Suprapubic skin (tissue), 4 donors: ENCODE measurements at regions not wholly inside any gene's neighbourhood (a gene's known extent, or its start where the extent isn't known, plus 50 kb on each side); places are given as distances from the start of the nearest gene placed in this dataset.
"Not testable (repeated sequence)": the region's sequence is repeated elsewhere in the genome, so short reads cannot be mapped to it uniquely, and the experiment has no call there.

Experiments
- DNase-seq, 2 donors: peaks; one replicate each; pipeline ENCODE4 v3.0.0-alpha.2; 2019; ENCODE audit warnings: low spot score in 2 of 2
- H3K27ac ChIP-seq: fragments of 200-600 bp; sonication (generic); one replicate; pipeline ENCODE4 v1.5.1; 2019
- H3K27me3 ChIP-seq: fragments of 200-600 bp; sonication (generic); one replicate; pipeline ENCODE4 v1.5.1; 2019
- H3K36me3 ChIP-seq: fragments of 200-600 bp; sonication (generic); one replicate; pipeline ENCODE4 v1.5.1; 2019
- H3K4me1 ChIP-seq: fragments of 200-600 bp; sonication (generic); one replicate; pipeline ENCODE4 v1.5.1; 2019
- H3K4me3 ChIP-seq: fragments of 200-600 bp; sonication (generic); one replicate; pipeline ENCODE4 v1.5.1; 2019; ENCODE audit warnings: mild to moderate bottlenecking
- H3K9me3 ChIP-seq: fragments of 200-600 bp; sonication (generic); one replicate; pipeline ENCODE4 v1.5.1; 2019
- EP300 ChIP-seq: sonication (generic); formaldehyde crosslinking; IDR thresholded peaks from one replicate; pipeline ENCODE4 v1.6.1; 2017; ENCODE audit warnings: antibody characterized with exemption
- POLR2A ChIP-seq, 2 donors: fragments of 450-650 bp; IDR thresholded peaks; one replicate each; pipeline ENCODE4 v1.6.1; 2017; ENCODE audit warnings: antibody characterized with exemption in 2 of 2, mild to moderate bottlenecking in 2 of 2, moderate library complexity in 2 of 2
- POLR2AphosphoS5 ChIP-seq, 3 donors: sonication (generic); formaldehyde crosslinking; IDR thresholded peaks; one replicate each; pipeline ENCODE4 v1.6.1; 2017; ENCODE audit warnings: antibody characterized with exemption in 3 of 3
- WGBS: methylation state at CpG from one replicate; pipeline ENCODE4 v1.1.5; 2018; 5-methylcytosine and 5-hydroxymethylcytosine counted together
- TF ChIP-seq, protein P1 (sequence below), 2 donors: fragments of 200-600 bp in 1 of 2; fragments of 450-650 bp in 1 of 2; sonication (generic) in 1 of 2; IDR thresholded peaks; one replicate each; pipeline ENCODE4 v1.5.1; 2016 to 2019; ENCODE audit warnings: antibody characterized with exemption in 2 of 2, mild to moderate bottlenecking in 1 of 2, moderate library complexity in 1 of 2

DNA sequence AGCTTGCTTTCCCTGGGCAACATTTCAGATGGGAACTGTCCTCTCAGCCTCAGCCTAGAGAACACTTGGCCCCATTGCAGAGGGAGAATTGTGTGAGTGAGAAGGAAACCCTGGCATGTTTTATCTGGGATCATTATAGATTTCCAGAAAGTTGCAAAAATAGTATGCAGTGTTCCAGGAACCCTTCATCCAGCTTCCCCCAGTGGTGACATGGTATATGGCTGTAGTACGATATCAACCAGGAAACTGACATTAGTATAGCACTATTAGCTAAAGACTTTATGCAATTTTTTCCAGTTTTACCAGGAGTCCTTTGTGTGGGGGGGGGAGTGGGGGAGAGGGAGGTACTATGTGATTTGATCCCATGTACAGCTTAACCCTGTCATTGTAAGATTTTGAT is 166.2 kb upstream of the KBTBD8 start:
- Histone ChIP-seq H3K4me1 (no peaks in the 10 kb centered on the region), H3K9me3 (no peaks in the 10 kb centered on the region), H3K27me3 (no peaks in the 10 kb centered on the region), H3K4me3 (no peak overlapping the region), H3K27ac (no peak overlapping the region), H3K36me3 (no peaks in the 10 kb centered on the region)
- WGBS = 95% methylated on average over 1 of the region's 1 CpG
- no peak for DNase-seq
- no peak for TF ChIP-seq POLR2A (IDR thresholded peaks at IDR 0.05)

DNA sequence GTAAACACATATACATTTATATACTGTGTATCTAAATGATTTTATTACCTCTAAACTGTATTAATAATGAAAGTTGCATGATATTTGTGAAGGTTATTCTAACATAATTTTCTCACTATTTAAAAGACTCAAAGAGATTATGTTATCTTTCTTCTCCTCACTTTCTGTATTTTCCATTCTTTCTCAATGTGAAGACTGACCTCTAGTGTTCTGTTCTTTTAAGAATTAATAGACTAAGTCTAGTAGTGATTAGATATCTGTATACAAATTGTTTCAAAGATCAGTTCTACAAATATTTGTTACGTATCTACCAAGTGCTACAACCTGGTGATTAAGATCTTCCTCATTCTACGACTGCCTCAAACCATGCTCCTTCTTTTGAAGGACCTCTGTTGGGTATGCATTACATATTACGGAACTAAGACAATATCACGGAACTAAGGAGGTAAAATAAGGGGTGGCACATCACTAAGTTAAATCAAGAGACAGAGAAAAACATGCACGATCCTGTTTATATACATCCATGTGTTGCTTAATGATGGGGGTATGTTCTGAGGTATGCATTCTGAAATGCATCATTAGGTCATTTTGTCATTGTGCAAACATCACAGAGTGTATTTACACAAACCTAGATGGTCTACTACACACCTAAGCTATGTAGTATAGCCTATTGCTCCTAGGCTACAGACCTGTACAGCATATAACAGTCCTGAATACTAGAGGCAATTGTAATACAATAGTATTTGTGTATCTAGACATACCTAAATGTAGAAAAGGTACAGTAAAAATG is 161.5 kb upstream of the KBTBD8 start:
- Histone ChIP-seq H3K4me1 (no peaks in the 10 kb centered on the region), H3K9me3 (no peaks in the 10 kb centered on the region), H3K36me3 (no peaks in the 10 kb centered on the region), H3K27ac (no peak overlapping the region), H3K27me3 (no peaks in the 10 kb centered on the region), H3K4me3 (no peak overlapping the region)
- 79% methylated on average over 5 of the region's 5 CpGs for WGBS
- no peak for DNase-seq
- no peak for TF ChIP-seq EP300
- no peak for TF ChIP-seq POLR2AphosphoS5 (IDR thresholded peaks at IDR 0.05)
- no peak for TF ChIP-seq POLR2A (IDR thresholded peaks at IDR 0.05)
- TF ChIP-seq, protein P1, sequence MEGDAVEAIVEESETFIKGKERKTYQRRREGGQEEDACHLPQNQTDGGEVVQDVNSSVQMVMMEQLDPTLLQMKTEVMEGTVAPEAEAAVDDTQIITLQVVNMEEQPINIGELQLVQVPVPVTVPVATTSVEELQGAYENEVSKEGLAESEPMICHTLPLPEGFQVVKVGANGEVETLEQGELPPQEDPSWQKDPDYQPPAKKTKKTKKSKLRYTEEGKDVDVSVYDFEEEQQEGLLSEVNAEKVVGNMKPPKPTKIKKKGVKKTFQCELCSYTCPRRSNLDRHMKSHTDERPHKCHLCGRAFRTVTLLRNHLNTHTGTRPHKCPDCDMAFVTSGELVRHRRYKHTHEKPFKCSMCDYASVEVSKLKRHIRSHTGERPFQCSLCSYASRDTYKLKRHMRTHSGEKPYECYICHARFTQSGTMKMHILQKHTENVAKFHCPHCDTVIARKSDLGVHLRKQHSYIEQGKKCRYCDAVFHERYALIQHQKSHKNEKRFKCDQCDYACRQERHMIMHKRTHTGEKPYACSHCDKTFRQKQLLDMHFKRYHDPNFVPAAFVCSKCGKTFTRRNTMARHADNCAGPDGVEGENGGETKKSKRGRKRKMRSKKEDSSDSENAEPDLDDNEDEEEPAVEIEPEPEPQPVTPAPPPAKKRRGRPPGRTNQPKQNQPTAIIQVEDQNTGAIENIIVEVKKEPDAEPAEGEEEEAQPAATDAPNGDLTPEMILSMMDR (IDR thresholded peaks at IDR 0.05) = no peak

DNA sequence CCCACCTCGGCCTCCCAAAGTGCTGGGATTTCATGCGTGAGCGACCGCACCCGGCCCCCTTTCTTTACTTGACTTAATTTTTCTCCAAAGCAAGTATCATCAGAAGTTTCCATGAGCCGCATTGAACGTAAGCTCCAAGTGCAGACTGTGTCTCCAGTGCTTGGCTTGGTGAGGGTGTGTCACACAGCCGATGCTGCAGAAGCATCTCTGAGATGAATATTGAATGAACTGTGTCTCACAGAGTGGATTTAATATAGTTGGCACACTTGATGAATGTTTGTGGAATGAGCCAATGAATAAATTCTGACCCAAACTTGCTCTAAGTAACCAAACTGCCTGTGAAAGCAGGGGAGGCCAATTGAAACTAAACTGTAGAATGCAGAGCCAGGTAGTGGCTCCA is 159.4 kb upstream of the KBTBD8 start:
- Histone ChIP-seq H3K4me1 (no peaks in the 10 kb centered on the region), H3K36me3 (no peaks in the 10 kb centered on the region), H3K27ac (no peak overlapping the region), H3K9me3 (no peaks in the 10 kb centered on the region), H3K27me3 (no peaks in the 10 kb centered on the region), H3K4me3 (no peak overlapping the region)
- DNase-seq = no peak
- TF ChIP-seq, protein P1 (IDR thresholded peaks at IDR 0.05) = no peak
- no peak for TF ChIP-seq EP300
- no peak for TF ChIP-seq POLR2A (IDR thresholded peaks at IDR 0.05)
- no peak for TF ChIP-seq POLR2AphosphoS5 (IDR thresholded peaks at IDR 0.05)
- WGBS = 94% methylated on average over 8 of the region's 8 CpGs

DNA sequence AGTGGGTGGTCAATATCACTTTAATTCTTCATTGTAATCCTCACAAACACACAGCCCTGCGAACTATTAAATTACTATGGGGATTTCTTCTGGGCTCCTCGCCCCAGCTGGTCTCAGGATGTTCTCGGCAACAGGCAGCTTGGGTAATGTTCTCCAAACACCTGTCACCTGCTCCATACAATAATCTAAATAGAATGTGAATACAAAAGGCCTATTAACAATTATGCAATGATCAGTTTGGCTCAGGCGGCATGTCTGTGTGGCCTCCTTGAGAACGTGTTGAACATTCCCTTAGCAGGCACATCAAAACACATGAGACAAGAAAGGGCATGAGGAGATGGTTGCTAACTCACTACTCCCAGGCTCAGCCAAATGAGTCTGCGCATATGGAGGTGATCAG is 158.6 kb upstream of the KBTBD8 start:
- Histone ChIP-seq H3K4me1 (no peaks in the 10 kb centered on the region), H3K9me3 (no peaks in the 10 kb centered on the region), H3K36me3 (no peaks in the 10 kb centered on the region), H3K27ac (no peak overlapping the region), H3K4me3 (no peak overlapping the region), H3K27me3 (no peaks in the 10 kb centered on the region)
- TF ChIP-seq POLR2AphosphoS5 (IDR thresholded peaks at IDR 0.05) (no peak), EP300 (no peak), POLR2A (IDR thresholded peaks at IDR 0.05) (no peak)
- TF ChIP-seq, protein P1 (IDR thresholded peaks at IDR 0.05) = no peak
- 71% methylated on average over 6 of the region's 6 CpGs for WGBS
- DNase-seq = no peak

DNA sequence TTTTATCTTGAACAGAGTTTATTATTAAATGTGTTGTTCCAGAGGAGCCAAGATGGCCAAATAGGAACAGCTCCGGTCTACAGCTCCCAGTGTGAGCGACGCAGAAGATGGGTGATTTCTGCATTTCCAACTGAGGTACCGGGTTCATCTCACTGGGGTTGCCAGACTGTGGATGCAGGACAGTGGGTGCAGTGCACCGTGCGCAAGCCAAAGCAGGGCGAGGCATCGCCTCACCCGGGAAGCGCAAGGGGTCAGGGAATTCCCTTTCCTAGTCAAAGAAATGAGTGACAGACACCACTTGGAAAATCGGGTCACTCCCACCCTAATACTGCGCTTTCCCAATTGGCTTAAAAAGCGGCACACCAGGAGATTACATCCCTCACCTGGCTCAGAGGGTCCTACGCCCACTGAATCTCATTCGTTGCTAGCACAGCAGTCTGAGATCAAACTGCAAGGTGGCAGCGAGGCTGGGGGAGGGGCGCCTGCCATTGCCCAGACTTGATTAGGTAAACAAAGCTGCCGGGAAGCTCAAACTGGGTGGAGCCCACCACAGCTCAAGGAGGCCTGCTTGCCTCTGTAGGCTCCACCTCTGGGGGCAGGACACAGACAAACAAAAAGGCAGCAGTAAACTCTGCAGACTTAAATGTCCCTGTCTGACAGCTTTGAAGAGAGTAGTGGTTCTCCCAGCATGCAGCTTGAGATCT is 155.2 kb upstream of the KBTBD8 start:
- H3K27ac ChIP-seq, H3K36me3 ChIP-seq, H3K4me3 ChIP-seq, H3K27me3 ChIP-seq, H3K4me1 ChIP-seq, H3K9me3 ChIP-seq, DNase-seq: not testable (repeated sequence)
- WGBS = 90% methylated on average over 17 of the region's 18 CpGs

DNA sequence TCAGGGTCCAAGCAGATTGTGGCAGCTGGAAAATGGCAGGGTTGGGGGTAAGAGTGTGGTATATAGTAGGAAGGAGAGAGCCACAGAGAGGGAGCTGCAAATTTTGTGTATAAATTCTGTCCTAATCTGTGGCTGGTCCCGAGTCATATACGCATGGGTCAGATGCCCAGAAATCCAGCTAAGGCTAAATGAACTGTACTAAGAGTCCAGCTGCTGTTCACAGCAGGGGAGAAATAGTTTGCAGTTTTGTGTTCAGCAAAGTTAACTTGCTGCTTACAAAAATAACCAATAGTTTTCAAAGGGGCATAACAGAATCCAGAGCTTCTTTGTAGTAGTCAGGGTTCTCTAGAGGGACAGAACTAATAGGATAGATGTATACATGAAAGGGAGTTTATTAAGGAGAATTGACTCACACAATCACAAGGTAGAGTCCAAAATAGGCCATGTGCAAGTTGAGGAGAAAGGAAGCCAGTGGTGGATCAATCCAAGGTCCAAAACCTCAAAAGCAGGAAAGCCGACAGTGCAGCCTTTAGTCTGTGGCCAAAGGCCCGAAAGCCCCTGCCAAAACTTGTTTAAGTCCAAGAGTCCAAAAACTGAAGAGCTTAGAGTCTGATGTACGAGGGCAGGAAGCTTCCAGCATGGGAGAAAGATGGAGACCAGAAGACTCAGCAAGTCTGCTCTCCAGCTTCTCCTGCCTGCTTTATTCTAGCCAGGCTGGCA is 146.1 kb upstream of the KBTBD8 start:
- Histone ChIP-seq H3K27ac (no peak overlapping the region), H3K36me3 (no peaks in the 10 kb centered on the region), H3K4me1 (no peaks in the 10 kb centered on the region), H3K9me3 (no peaks in the 10 kb centered on the region), H3K27me3 (no peaks in the 10 kb centered on the region), H3K4me3 (no peak overlapping the region)
- WGBS = 88% methylated on average over 5 of the region's 5 CpGs
- DNase-seq = no peak
- TF ChIP-seq, protein P1 (IDR thresholded peaks at IDR 0.05) = no peak
